Uterus (tissue), 3 donors: ENCODE measurements at regions not wholly inside any gene's neighbourhood (a gene's known extent, or its start where the extent isn't known, plus 50 kb on each side); places are given as distances from the start of the nearest gene placed in this dataset.

Source experiments
- DNase-seq, 2 donors: peaks; one replicate each; pipeline ENCODE4 v3.0.0-alpha.2; 2019 to 2020
- H3K27ac ChIP-seq, 2 donors: fragments of 200-600 bp; sonication (generic); 1 replicate in 1 of 2; 2 replicates in 1 of 2; pipeline ENCODE4 v1.5.1; 2016 to 2018
- H3K27me3 ChIP-seq, 2 donors: fragments of 200-600 bp; sonication (generic); one replicate each; pipeline ENCODE4 v1.5.1; 2018 to 2019; ENCODE audit warnings: control low read depth in 1 of 2
- H3K36me3 ChIP-seq, 2 donors: fragments of 200-600 bp; sonication (generic); one replicate each; pipeline ENCODE4 v1.5.1; 2019; ENCODE audit warnings: control low read depth in 1 of 2
- H3K4me1 ChIP-seq, 2 donors: fragments of 200-600 bp; sonication (generic); one replicate each; pipeline ENCODE4 v1.5.1; 2018 to 2019; ENCODE audit warnings: control low read depth in 1 of 2
- H3K4me3 ChIP-seq, 2 donors: fragments of 200-600 bp; sonication (generic); 1 replicate in 1 of 2; 2 replicates in 1 of 2; pipeline ENCODE4 v1.5.1; 2018 to 2019; ENCODE audit warnings: mild to moderate bottlenecking in 1 of 2
- H3K9me3 ChIP-seq, 2 donors: fragments of 200-600 bp; sonication (generic); one replicate each; pipeline ENCODE4 v1.5.1; 2019; ENCODE audit warnings: control low read depth in 1 of 2
- CTCF ChIP-seq, 4 experiments: fragments of 200-600 bp in 2 of 4; fragments of 450-650 bp in 2 of 4; sonication (generic) in 2 of 4; IDR thresholded peaks; one replicate each; pipeline ENCODE4 v1.5.1; 2016 to 2019; ENCODE audit warnings: antibody characterized with exemption in 4 of 4, mild to moderate bottlenecking in 2 of 4, moderate library complexity in 1 of 4
- POLR2A ChIP-seq, 2 donors: fragments of 450-650 bp; IDR thresholded peaks; one replicate each; pipeline ENCODE4 v1.6.1; 2016; ENCODE audit warnings: antibody characterized with exemption in 2 of 2, mild to moderate bottlenecking in 1 of 2, moderate library complexity in 1 of 2
- intact Hi-C: fragments of 100-400 bp; cut with DNase I; formaldehyde crosslinking; loops from one replicate; pipeline ENCODE4 v1.15.1; 2023; ENCODE audit warnings: low total_unique reads
- donor health status: DM: yes; HTN: yes; CAD: no.

DNA sequence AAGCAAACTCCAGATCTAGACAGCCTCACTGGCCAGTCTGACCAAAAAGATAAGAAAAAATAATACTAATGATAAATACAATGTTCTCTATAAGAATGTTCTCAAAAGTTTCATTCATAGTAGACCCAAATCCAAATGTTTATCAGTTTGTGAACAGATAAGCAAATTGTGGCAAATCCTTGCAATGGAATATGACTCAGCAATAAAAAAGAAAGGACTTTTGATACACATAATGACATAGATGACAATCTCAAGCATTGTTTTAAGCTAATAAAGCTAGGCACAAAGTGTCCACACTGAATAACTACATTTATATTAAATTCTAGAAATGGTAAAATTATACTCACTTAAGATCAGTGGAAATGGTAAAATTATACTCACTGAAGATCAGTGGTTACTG, 195.4 kb upstream of the TYRP1 start:
- Histone ChIP-seq H3K4me1 (no peaks in the 10 kb centered on the region), H3K27me3 (no peaks in the 10 kb centered on the region), H3K36me3 (no peaks in the 10 kb centered on the region), H3K4me3 (no peak overlapping the region), H3K9me3 (no peaks in the 10 kb centered on the region), H3K27ac (no peak overlapping the region)
- no peak for TF ChIP-seq CTCF (IDR thresholded peaks at IDR 0.05)
- TF ChIP-seq POLR2A (IDR thresholded peaks at IDR 0.05), result no peak
- intact Hi-C loops, result no loop called here
- no peak for DNase-seq

DNA sequence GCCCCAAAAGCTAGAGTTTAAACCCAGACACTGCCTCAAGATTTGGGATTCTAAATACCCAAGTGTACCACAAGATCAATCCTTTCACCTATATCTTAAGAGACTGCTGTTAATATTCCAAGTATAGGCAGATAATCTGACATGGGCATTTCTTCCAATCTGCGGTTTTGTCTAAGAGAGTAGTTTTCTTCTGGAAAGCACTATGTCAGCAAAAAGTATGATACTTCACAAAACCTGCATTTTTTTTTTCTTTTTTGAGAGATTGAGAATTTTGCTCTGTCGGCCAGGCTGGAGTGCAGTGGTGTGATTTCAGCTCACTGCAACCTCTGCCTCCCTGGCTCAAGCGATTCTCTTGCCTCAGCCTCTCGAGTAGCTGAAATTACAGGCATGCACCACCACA, 190.7 kb upstream of the TYRP1 start:
- no peak for TF ChIP-seq CTCF (IDR thresholded peaks at IDR 0.05)
- TF ChIP-seq POLR2A (IDR thresholded peaks at IDR 0.05), result no peak
- intact Hi-C loops, result no loop called here
- Histone ChIP-seq H3K27me3 (no peaks in the 10 kb centered on the region), H3K4me3 (no peak overlapping the region), H3K36me3 (no peaks in the 10 kb centered on the region), H3K27ac (no peak overlapping the region), H3K9me3 (no peaks in the 10 kb centered on the region), H3K4me1 (no peaks in the 10 kb centered on the region)
- DNase-seq, result no peak

DNA sequence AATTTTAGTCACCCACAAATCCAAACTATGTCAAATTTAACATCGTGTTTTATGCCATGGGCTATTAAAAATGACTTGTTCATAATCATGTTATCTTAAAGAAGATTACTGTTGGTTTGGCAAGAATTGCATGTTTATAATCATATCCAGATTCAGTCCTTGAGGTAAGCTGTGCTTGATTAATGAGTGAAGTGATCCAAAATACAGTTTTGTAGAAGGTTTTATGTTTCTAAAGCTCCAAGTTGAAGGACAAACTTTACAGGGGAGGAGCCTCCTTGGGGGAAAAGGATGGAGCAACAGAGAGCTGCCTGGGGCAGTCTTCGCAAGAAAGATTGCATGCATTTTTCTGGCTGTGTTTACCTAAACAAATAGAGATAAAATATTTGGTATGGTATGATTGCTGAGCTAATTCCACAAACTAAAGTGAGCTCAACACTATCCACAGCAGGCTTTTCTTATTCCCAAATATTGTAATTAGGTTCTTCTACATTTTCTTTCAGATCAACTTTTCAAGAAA, 189.5 kb upstream of the TYRP1 start:
- no peak for DNase-seq
- H3K4me3 ChIP-seq, result no peak overlapping the region
- H3K36me3 ChIP-seq, result no peaks in the 10 kb centered on the region
- H3K9me3 ChIP-seq, result no peaks in the 10 kb centered on the region
- no peak overlapping the region for H3K27ac ChIP-seq
- TF ChIP-seq CTCF (IDR thresholded peaks at IDR 0.05) (no peak), POLR2A (IDR thresholded peaks at IDR 0.05) (no peak)
- intact Hi-C loops, result no loop called here
- H3K27me3 ChIP-seq, result no peaks in the 10 kb centered on the region
- no peaks in the 10 kb centered on the region for H3K4me1 ChIP-seq

- TF ChIP-seq CTCF (IDR thresholded peaks at IDR 0.05), result no peak
- TF ChIP-seq POLR2A (IDR thresholded peaks at IDR 0.05), result no peak
- Histone ChIP-seq H3K4me3 (no peak overlapping the region), H3K4me1 (no peaks in the 10 kb centered on the region), H3K36me3 (no peaks in the 10 kb centered on the region), H3K27me3 (no peaks in the 10 kb centered on the region), H3K9me3 (no peaks in the 10 kb centered on the region), H3K27ac (no peak overlapping the region)
- intact Hi-C loops, result no loop called here
- no peak for DNase-seq
These were observed 182.6 kb upstream of the TYRP1 start for GRCh38 chr9:12510551-12510950.

- no peak for DNase-seq
- Histone ChIP-seq H3K27me3 (no peaks in the 10 kb centered on the region), H3K36me3 (no peaks in the 10 kb centered on the region), H3K27ac (no peak overlapping the region), H3K4me1 (no peaks in the 10 kb centered on the region), H3K4me3 (no peak overlapping the region), H3K9me3 (no peaks in the 10 kb centered on the region)
- intact Hi-C loops, result no loop called here
- TF ChIP-seq CTCF (IDR thresholded peaks at IDR 0.05), result no peak
- TF ChIP-seq POLR2A (IDR thresholded peaks at IDR 0.05), result no peak
These were observed 181.5 kb upstream of the TYRP1 start for GRCh38 chr9:12511726-12512125.
